ENCODE measurements at regions not wholly inside any gene's neighbourhood (a gene's known extent, or its start where the extent isn't known, plus 50 kb on each side); places are given as distances from the start of the nearest gene placed in this dataset.

- H3K4me1 ChIP-seq (replicated peaks in 1 of 2), result no peaks in the 10 kb centered on the region
Observed at GRCh38 chr18:11219571-11219970, 70.2 kb upstream of the PIEZO2 start.

GRCh38 chr18:11215216-11215615 lies 65.8 kb upstream of the PIEZO2 start:
- Histone ChIP-seq H3K9me3 (replicated peaks in 1 of 3) (no peaks in the 10 kb centered on the region), H3K4me3 (no peak overlapping the region), H3K4me1 (replicated peaks in 1 of 2) (no peaks in the 10 kb centered on the region), H3K27ac (no peak overlapping the region), H3K36me3 (replicated peaks in 1 of 2) (no peaks in the 10 kb centered on the region), H3K27me3 (no peaks in the 10 kb centered on the region)
- intact Hi-C loops (cut with DNase I), result no loop called here
- TF ChIP-seq POLR2A (IDR thresholded peaks at IDR 0.05), result no peak
- TF ChIP-seq CTCF (IDR thresholded peaks at IDR 0.05), result no peak
- 34 to 39% (median 34%) methylated on average over 4 of the region's 4 CpGs for WGBS, 4 donors
- DNase-seq, result peak in 1 of 7 donors; percentile 3

More at GRCh38 chr18:11219571-11219970, 70.2 kb upstream of the PIEZO2 start:
- H3K36me3 ChIP-seq (replicated peaks in 1 of 2), result no peaks in the 10 kb centered on the region
- no peak overlapping the region for H3K27ac ChIP-seq
- 44 to 58% (median 47%) methylated on average over 1 of the region's 1 CpG for WGBS, 4 donors
- DNase-seq, result no peak
- intact Hi-C loops (cut with DNase I), result no loop called here
- H3K9me3 ChIP-seq (replicated peaks in 1 of 3), result no peaks in the 10 kb centered on the region
- no peaks in the 10 kb centered on the region for H3K27me3 ChIP-seq
- TF ChIP-seq POLR2A (IDR thresholded peaks at IDR 0.05) (no peak), CTCF (IDR thresholded peaks at IDR 0.05) (no peak)
- no peak overlapping the region for H3K4me3 ChIP-seq

GRCh38 chr18:11204020-11204419 lies 54.7 kb upstream of the PIEZO2 start:
- H3K4me1 ChIP-seq (replicated peaks in 1 of 2), result no peaks in the 10 kb centered on the region
- intact Hi-C loops (cut with DNase I), result no loop called here
- TF ChIP-seq CTCF (IDR thresholded peaks at IDR 0.05), result no peak
- TF ChIP-seq POLR2A (IDR thresholded peaks at IDR 0.05), result no peak
- H3K36me3 ChIP-seq (replicated peaks in 1 of 2), result no peaks in the 10 kb centered on the region
- no peak overlapping the region for H3K27ac ChIP-seq
- no peak overlapping the region for H3K4me3 ChIP-seq
- DNase-seq, result no peak
- 63 to 93% (median 69%) methylated on average over 2 to 3 of the region's 3 CpGs for WGBS, 4 donors
- no peaks in the 10 kb centered on the region for H3K9me3 ChIP-seq (replicated peaks in 1 of 3)
- no peaks in the 10 kb centered on the region for H3K27me3 ChIP-seq

- Histone ChIP-seq H3K36me3 (replicated peaks in 1 of 2) (no peaks in the 10 kb centered on the region), H3K4me1 (replicated peaks in 1 of 2) (no peaks in the 10 kb centered on the region), H3K27me3 (no peaks in the 10 kb centered on the region), H3K27ac (no peak overlapping the region), H3K4me3 (no peak overlapping the region), H3K9me3 (replicated peaks in 1 of 3) (no peaks in the 10 kb centered on the region)
- DNase-seq, result no peak
- TF ChIP-seq CTCF (IDR thresholded peaks at IDR 0.05) (no peak), POLR2A (IDR thresholded peaks at IDR 0.05) (no peak)
- intact Hi-C loops (cut with DNase I), result no loop called here
- 57 to 72% (median 66%) methylated on average over 3 of the region's 3 CpGs for WGBS, 4 donors
Observed at GRCh38 chr18:11199477-11199876, 50.1 kb upstream of the PIEZO2 start.
